HUES6 (cell line): ENCODE measurements at regions not wholly inside any gene's neighbourhood (a gene's known extent, or its start where the extent isn't known, plus 50 kb on each side); places are given as distances from the start of the nearest gene placed in this dataset.

Experiments used
- H3K27ac ChIP-seq: 2 replicates; pipeline ENCODE4 v1.7.0; 2013; ENCODE audit warnings: low read depth, mild to moderate bottlenecking, low read length, inconsistent platforms
- H3K27me3 ChIP-seq: 2 replicates; pipeline ENCODE4 v1.6.1; 2013; ENCODE audit warnings: low read length; ENCODE audit not compliant: control insufficient read depth, insufficient read depth
- H3K36me3 ChIP-seq: 2 replicates; pipeline ENCODE4 v1.6.1; 2013; ENCODE audit warnings: low read length; ENCODE audit not compliant: control insufficient read depth, insufficient read depth
- H3K4me1 ChIP-seq: 2 replicates; pipeline ENCODE4 v1.6.1; 2013; ENCODE audit warnings: low read length; ENCODE audit not compliant: control insufficient read depth, insufficient read depth
- H3K4me3 ChIP-seq: 2 replicates; pipeline ENCODE4 v1.5.1; 2013; ENCODE audit warnings: low read depth, low read length
- H3K9ac ChIP-seq: one replicate; pipeline ENCODE4 v1.6.1; 2013; ENCODE audit warnings: mild to moderate bottlenecking, low read length
- H3K9me3 ChIP-seq: 2 replicates; pipeline ENCODE4 v1.6.1; 2013; ENCODE audit warnings: low read depth, low read length; ENCODE audit not compliant: control insufficient read depth, insufficient read depth

DNA sequence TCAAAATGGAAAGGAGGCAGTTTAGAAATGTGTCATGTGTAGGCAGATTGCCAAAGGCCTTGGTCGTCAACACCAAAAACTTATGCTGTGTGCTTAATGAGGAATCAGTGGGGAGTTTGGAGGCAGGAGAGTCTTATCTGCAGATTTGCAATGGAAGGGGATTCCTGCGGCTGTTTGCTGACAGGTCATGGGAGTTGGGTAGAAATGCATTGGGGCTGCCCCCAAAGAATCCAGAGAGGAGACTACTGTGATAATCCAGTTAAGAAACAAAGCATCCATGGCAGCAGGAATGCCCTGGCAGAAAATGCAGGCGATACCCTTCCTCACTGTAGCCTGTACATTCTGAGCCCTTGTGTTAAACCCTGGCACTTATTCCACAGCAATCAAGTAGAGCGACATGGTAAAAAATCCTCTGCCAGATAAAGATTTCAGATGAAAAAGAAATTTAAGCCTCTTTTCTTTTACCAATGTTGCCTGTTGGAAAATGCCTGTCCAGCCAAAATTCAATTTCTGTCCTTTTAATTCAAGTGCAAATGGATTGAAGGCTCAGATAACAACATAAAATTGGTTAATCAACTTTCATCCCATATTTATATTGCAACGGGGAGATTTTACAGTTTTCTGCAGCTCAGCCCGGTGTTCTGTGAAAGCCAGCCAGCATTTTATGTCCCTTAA, 491.0 kb upstream of the CDH5 start:
- Histone ChIP-seq H3K27me3 (no peaks in the 10 kb centered on the region), H3K4me1 (no peaks in the 10 kb centered on the region), H3K9ac (no peak overlapping the region), H3K9me3 (no peaks in the 10 kb centered on the region), H3K4me3 (no peak overlapping the region), H3K36me3 (no peaks in the 10 kb centered on the region), H3K27ac (no peak overlapping the region)

DNA sequence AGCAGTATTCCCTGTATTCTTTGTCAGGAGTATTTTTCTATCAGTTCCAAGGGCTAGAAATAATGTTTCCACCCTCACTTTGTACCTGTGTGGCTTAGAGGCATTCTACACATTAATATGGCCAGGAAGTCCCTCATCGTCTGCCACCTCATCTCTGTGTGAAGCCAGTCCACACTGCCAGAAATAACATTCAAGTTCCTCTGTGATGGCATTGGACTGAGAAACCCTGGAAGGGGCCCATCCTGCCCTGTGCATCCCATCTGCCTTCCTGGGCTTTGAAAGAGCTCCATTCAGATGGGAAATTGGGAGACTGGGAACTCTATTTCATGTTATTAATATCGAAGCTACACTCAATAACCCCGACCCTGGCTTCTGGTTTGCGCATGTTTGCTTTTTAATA, 497.2 kb upstream of the CDH5 start:
- Histone ChIP-seq H3K9me3 (peaks cover 5% of the 10 kb centered on the region), H3K27me3 (no peaks in the 10 kb centered on the region), H3K9ac (no peak overlapping the region), H3K36me3 (no peaks in the 10 kb centered on the region), H3K4me1 (no peaks in the 10 kb centered on the region; the same call in 1 of the 2 replicates), H3K27ac (no peak overlapping the region), H3K4me3 (no peak overlapping the region)

GRCh38 chr16:65867276-65867960, 499.1 kb upstream of the CDH5 start:
- Histone ChIP-seq H3K9me3 (peaks cover 11% of the 10 kb centered on the region), H3K36me3 (no peaks in the 10 kb centered on the region), H3K27ac (no peak overlapping the region), H3K9ac (no peak overlapping the region), H3K4me1 (no peaks in the 10 kb centered on the region; the same call in 1 of the 2 replicates), H3K27me3 (no peaks in the 10 kb centered on the region), H3K4me3 (no peak overlapping the region)

GRCh38 chr16:65863236-65863635, 503.3 kb upstream of the CDH5 start:
- Histone ChIP-seq H3K4me1 (no peaks in the 10 kb centered on the region; the same call in 1 of the 2 replicates), H3K9ac (no peak overlapping the region), H3K36me3 (no peaks in the 10 kb centered on the region), H3K4me3 (no peak overlapping the region), H3K27me3 (no peaks in the 10 kb centered on the region), H3K27ac (no peak overlapping the region), H3K9me3 (peaks cover 11% of the 10 kb centered on the region)

DNA sequence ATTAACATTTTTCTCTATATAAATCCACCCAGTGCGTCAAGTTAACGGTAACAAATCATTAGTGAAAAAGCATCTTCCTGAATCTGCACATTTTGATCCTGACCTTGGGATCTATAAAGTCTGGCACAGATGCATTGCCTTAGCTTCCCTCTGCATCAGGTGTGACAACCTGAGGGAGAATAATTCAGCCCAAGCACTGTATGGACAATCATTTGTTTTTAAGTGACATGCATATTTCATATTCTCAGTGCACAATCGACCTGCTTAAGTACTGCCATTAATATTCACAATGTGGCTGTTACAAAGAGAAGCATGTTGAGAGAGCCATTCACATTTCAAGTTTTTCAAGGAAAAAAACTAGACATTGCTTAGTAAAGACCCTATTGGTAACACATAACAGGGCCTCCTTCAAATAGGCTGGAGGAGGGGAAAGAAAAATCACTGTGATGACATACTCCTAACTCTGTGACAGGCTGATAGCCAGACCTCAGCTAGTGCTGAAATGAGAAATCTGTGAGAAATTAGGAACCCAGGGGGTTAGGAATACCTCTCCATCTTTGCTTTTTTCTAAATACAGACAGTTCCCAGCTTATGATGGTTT, 505.3 kb upstream of the CDH5 start:
- Histone ChIP-seq H3K4me1 (no peaks in the 10 kb centered on the region), H3K36me3 (no peaks in the 10 kb centered on the region), H3K9ac (no peak overlapping the region), H3K9me3 (peaks cover 11% of the 10 kb centered on the region), H3K27me3 (no peaks in the 10 kb centered on the region), H3K4me3 (no peak overlapping the region), H3K27ac (no peak overlapping the region)

GRCh38 chr16:65855171-65856145, 511.0 kb upstream of the CDH5 start:
- H3K27me3 ChIP-seq = no peaks in the 10 kb centered on the region
- no peaks in the 10 kb centered on the region for H3K36me3 ChIP-seq
- H3K27ac ChIP-seq = no peak overlapping the region
- peaks cover 17% of the 10 kb centered on the region for H3K9me3 ChIP-seq
- H3K4me3 ChIP-seq = no peak overlapping the region
- H3K9ac ChIP-seq = no peak overlapping the region
- no peaks in the 10 kb centered on the region for H3K4me1 ChIP-seq

- Histone ChIP-seq H3K4me3 (no peak overlapping the region), H3K9me3 (peaks cover 4% of the 10 kb centered on the region; the same call in 1 of the 2 replicates), H3K4me1 (peaks cover 7% of the 10 kb centered on the region; the same call in 1 of the 2 replicates), H3K36me3 (no peaks in the 10 kb centered on the region), H3K27ac (no peak overlapping the region), H3K9ac (no peak overlapping the region), H3K27me3 (no peaks in the 10 kb centered on the region)
These were observed 520.3 kb upstream of the CDH5 start for GRCh38 chr16:65846210-65846602.

GRCh38 chr16:65845466-65846209, 520.9 kb upstream of the CDH5 start:
- Histone ChIP-seq H3K4me3 (no peak overlapping the region), H3K9ac (no peak overlapping the region), H3K9me3 (peaks cover 4% of the 10 kb centered on the region; the same call in 1 of the 2 replicates), H3K4me1 (peaks cover 7% of the 10 kb centered on the region; the same call in 1 of the 2 replicates), H3K27ac (no peak overlapping the region), H3K36me3 (no peaks in the 10 kb centered on the region), H3K27me3 (no peaks in the 10 kb centered on the region)

GRCh38 chr16:65843941-65844340, 522.5 kb upstream of the CDH5 start:
- Histone ChIP-seq H3K36me3 (no peaks in the 10 kb centered on the region), H3K9me3 (peaks cover 4% of the 10 kb centered on the region; the same call in 1 of the 2 replicates), H3K27me3 (no peaks in the 10 kb centered on the region)

DNA sequence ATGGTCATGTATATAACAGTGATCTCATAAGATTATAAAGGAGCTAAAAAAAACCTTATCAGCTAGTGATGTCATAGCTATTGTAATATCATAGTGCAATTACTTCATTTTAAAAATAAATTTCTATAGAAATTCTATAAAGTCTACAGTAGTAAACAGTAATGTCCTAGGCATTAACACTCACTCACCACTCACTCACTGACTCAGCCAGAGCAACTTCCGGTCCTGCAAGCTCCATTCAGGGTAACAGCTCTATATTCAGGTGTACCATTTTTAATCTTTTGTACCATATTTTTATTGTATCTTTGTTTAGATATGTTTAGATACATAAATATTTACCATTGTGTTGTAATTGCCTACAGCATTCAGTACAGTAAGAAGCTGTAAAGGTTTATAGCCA, 524.4 kb upstream of the CDH5 start:
- peaks cover 7% of the 10 kb centered on the region; the same call in 1 of the 2 replicates for H3K4me1 ChIP-seq
- no peak overlapping the region for H3K4me3 ChIP-seq
- H3K36me3 ChIP-seq = no peaks in the 10 kb centered on the region
- H3K9ac ChIP-seq = no peak overlapping the region
- H3K27me3 ChIP-seq = no peaks in the 10 kb centered on the region
- no peak overlapping the region for H3K27ac ChIP-seq
- H3K9me3 ChIP-seq = peaks cover 4% of the 10 kb centered on the region; the same call in 1 of the 2 replicates

More at GRCh38 chr16:65843941-65844340, 522.5 kb upstream of the CDH5 start:
- no peak overlapping the region for H3K4me3 ChIP-seq
- peaks cover 7% of the 10 kb centered on the region; the same call in 1 of the 2 replicates for H3K4me1 ChIP-seq
- H3K27ac ChIP-seq = no peak overlapping the region
- no peak overlapping the region for H3K9ac ChIP-seq
